Motor neuron (in vitro differentiated cells): ENCODE measurements at regions not wholly inside any gene's neighbourhood (a gene's known extent, or its start where the extent isn't known, plus 50 kb on each side); places are given as distances from the start of the nearest gene placed in this dataset.

Experiments
- ATAC-seq, 8 experiments: fragments of 200-7000 bp; cut with Tn5 transposase; replicated peaks in 6 of 8; 2 replicates each; pipeline ENCODE4 v1.8.0; 2021; ENCODE audit warnings: mild to moderate bottlenecking in 8 of 8, moderate library complexity in 8 of 8
- H3K27ac ChIP-seq, 2 donors: fragments of 250-450 bp; sonication (Bioruptor Pico); 2 replicates each; pipeline ENCODE4 v1.9.0; 2021; ENCODE audit warnings: antibody characterized with exemption in 2 of 2, mild to moderate bottlenecking in 2 of 2, moderate library complexity in 1 of 2
- H3K4me1 ChIP-seq, 2 donors: fragments of 250-450 bp; sonication (Bioruptor Pico); replicated peaks in 1 of 2; 2 replicates each; pipeline ENCODE4 v1.6.1; 2021; ENCODE audit warnings: antibody characterized with exemption in 2 of 2, mild to moderate bottlenecking in 2 of 2, moderate library complexity in 1 of 2
- H3K4me3 ChIP-seq, 5 donors: fragments of 250-450 bp; sonication (Bioruptor Pico); 2 replicates each; pipeline ENCODE4 v1.9.0; 2021; ENCODE audit warnings: antibody characterized with exemption in 5 of 5, mild to moderate bottlenecking in 5 of 5, moderate library complexity in 4 of 5
- WGBS, 10 experiments: fragments of 450-650 bp; shearing (Covaris generic); methylation state at CpG; one replicate each; pipeline ENCODE4 v1.0.0; 2022; 5-methylcytosine and 5-hydroxymethylcytosine counted together
- in situ Hi-C, 9 experiments: fragments of 400-800 bp; cut with MboI; loops; one replicate each; pipeline ENCODE4 v1.15.0; 2021; ENCODE audit warnings: low sequenced_read_pairs in 9 of 9, low pct_unique_long_range_greater_than_20kb in 2 of 9; ENCODE audit not compliant: unreplicated experiment in 9 of 9

- Histone ChIP-seq H3K4me1 (peaks cover 0 to 15% of the 10 kb centered on the region in 2 donors), H3K4me3 (no peak overlapping the region), H3K27ac (no peak overlapping the region)
- in situ Hi-C loops = no loop called here
- 50 to 100% (median 82%) methylated on average over 1 to 2 of the region's 2 CpGs; no CpG with 5 or more reads in 2 of the 10 experiments for WGBS, 10 experiments
- no peak for ATAC-seq
Observed at GRCh38 chr12:58767496-58767895, 152.8 kb downstream of the LRIG3 start.

GRCh38 chr12:58773986-58774385, 146.3 kb downstream of the LRIG3 start:
- ATAC-seq = no peak
- Histone ChIP-seq H3K4me3 (no peak overlapping the region), H3K4me1 (no peaks in the 10 kb centered on the region), H3K27ac (no peak overlapping the region)
- in situ Hi-C loops = no loop called here

- H3K4me3 ChIP-seq = no peak overlapping the region
- 0 to 100% (median 75%) methylated on average over 1 to 2 of the region's 2 CpGs; no CpG with 5 or more reads in 3 of the 10 experiments for WGBS, 10 experiments
- no peak overlapping the region for H3K27ac ChIP-seq
- in situ Hi-C loops = no loop called here
- no peaks in the 10 kb centered on the region for H3K4me1 ChIP-seq
- no peak for ATAC-seq
Observed at GRCh38 chr12:58774731-58775130, 145.6 kb downstream of the LRIG3 start.

- 25 to 100% (median 97%) methylated on average over 1 of the region's 1 CpG for WGBS, 10 experiments
- no peak overlapping the region for H3K4me3 ChIP-seq
- H3K27ac ChIP-seq = no peak overlapping the region
- in situ Hi-C loops = no loop called here
- no peak for ATAC-seq
- H3K4me1 ChIP-seq = no peaks in the 10 kb centered on the region
Observed at GRCh38 chr12:58775396-58775795, 144.9 kb downstream of the LRIG3 start.

GRCh38 chr12:58776144-58776543, 144.2 kb downstream of the LRIG3 start:
- no peak for ATAC-seq
- H3K4me3 ChIP-seq = no peak overlapping the region
- in situ Hi-C loops = no loop called here

GRCh38 chr12:58777815-58778214, 142.5 kb downstream of the LRIG3 start:
- Histone ChIP-seq H3K4me3 (no peak overlapping the region), H3K27ac (no peak overlapping the region), H3K4me1 (no peaks in the 10 kb centered on the region)
- in situ Hi-C loops = no loop called here
- ATAC-seq = no peak

More at GRCh38 chr12:58776144-58776543, 144.2 kb downstream of the LRIG3 start:
- Histone ChIP-seq H3K27ac (no peak overlapping the region), H3K4me1 (no peaks in the 10 kb centered on the region)

- H3K27ac ChIP-seq = no peak overlapping the region
Observed at GRCh38 chr12:58781609-58782008, 138.7 kb downstream of the LRIG3 start.

GRCh38 chr12:58787021-58787760, 133.1 kb downstream of the LRIG3 start:
- ATAC-seq = peak in 2 of 8 experiments; percentile 87 to 91
- in situ Hi-C loops = no loop called here
- no peak overlapping the region for H3K27ac ChIP-seq
- no peaks in the 10 kb centered on the region for H3K4me1 ChIP-seq
- no peak overlapping the region for H3K4me3 ChIP-seq
- 38 to 100% (median 80%) methylated on average over 1 to 4 of the region's 4 CpGs; no CpG with 5 or more reads in 1 of the 10 experiments for WGBS, 10 experiments

More at GRCh38 chr12:58781609-58782008, 138.7 kb downstream of the LRIG3 start:
- Histone ChIP-seq H3K4me1 (no peaks in the 10 kb centered on the region), H3K4me3 (no peak overlapping the region)
- no peak for ATAC-seq
- in situ Hi-C loops = no loop called here
- WGBS, 10 experiments = 70 to 100% (median 94%) methylated on average over 1 to 5 of the region's 5 CpGs

- Histone ChIP-seq H3K27ac (no peak overlapping the region), H3K4me1 (no peaks in the 10 kb centered on the region), H3K4me3 (no peak overlapping the region)
- ATAC-seq = peak in 2 of 8 experiments; percentile 73 to 82
- WGBS, 10 experiments = 63 to 100% (median 90%) methylated on average over 1 to 6 of the region's 6 CpGs
- in situ Hi-C loops = no loop called here
Observed at GRCh38 chr12:58794859-58795258, 125.4 kb downstream of the LRIG3 start.

- ATAC-seq = no peak
- Histone ChIP-seq H3K4me1 (no peaks in the 10 kb centered on the region), H3K4me3 (no peak overlapping the region), H3K27ac (no peak overlapping the region)
- in situ Hi-C loops = no loop called here
- WGBS, 10 experiments = 67 to 100% (median 88%) methylated on average over 1 to 3 of the region's 3 CpGs
Observed at GRCh38 chr12:58795825-58796224, 124.5 kb downstream of the LRIG3 start.

- no peak overlapping the region for H3K27ac ChIP-seq
- in situ Hi-C loops = no loop called here
- no peak overlapping the region for H3K4me3 ChIP-seq
- peak in 1 of 8 experiments; percentile 71 for ATAC-seq
- WGBS, 10 experiments = 14 to 50% (median 40%) methylated on average over 1 of the region's 1 CpG; no CpG with 5 or more reads in 6 of the 10 experiments
- peaks cover 0 to 6% of the 10 kb centered on the region in 2 donors for H3K4me1 ChIP-seq
Observed at GRCh38 chr12:58801986-58802385, 118.3 kb downstream of the LRIG3 start.

GRCh38 chr12:58803908-58804307, 116.4 kb downstream of the LRIG3 start:
- ATAC-seq = peak in 3 of 8 experiments; percentile 33 to 93 (median 85)
- in situ Hi-C loops = no loop called here
- no peak overlapping the region for H3K4me3 ChIP-seq
- H3K27ac ChIP-seq = no peak overlapping the region
- peaks cover 0 to 6% of the 10 kb centered on the region in 2 donors for H3K4me1 ChIP-seq
- WGBS, 10 experiments = 0 to 100% (median 52%) methylated on average over 1 to 2 of the region's 2 CpGs; no CpG with 5 or more reads in 2 of the 10 experiments

GRCh38 chr12:58804749-58805148, 115.6 kb downstream of the LRIG3 start:
- ATAC-seq = peak in 1 of 8 experiments; percentile 30
- H3K4me3 ChIP-seq = no peak overlapping the region

GRCh38 chr12:58809064-58809607, 111.2 kb downstream of the LRIG3 start:
- peaks cover 0 to 4% of the 10 kb centered on the region in 2 donors for H3K4me1 ChIP-seq
- in situ Hi-C loops = no loop called here
- ATAC-seq = peak in 2 of 8 experiments; percentile 33 to 44
- H3K27ac ChIP-seq = no peak overlapping the region
- H3K4me3 ChIP-seq = no peak overlapping the region
- 31 to 93% (median 75%) methylated on average over 1 to 4 of the region's 4 CpGs; no CpG with 5 or more reads in 1 of the 10 experiments for WGBS, 10 experiments

More at GRCh38 chr12:58804749-58805148, 115.6 kb downstream of the LRIG3 start:
- 0 to 80% (median 58%) methylated on average over 1 to 2 of the region's 2 CpGs; no CpG with 5 or more reads in 1 of the 10 experiments for WGBS, 10 experiments
- Histone ChIP-seq H3K27ac (no peak overlapping the region), H3K4me1 (peaks cover 0 to 6% of the 10 kb centered on the region in 2 donors)
- in situ Hi-C loops = no loop called here
